Activated naive CD8-positive, alpha-beta T cell (primary cell): ENCODE measurements at regions not wholly inside any gene's neighbourhood (a gene's known extent, or its start where the extent isn't known, plus 50 kb on each side); places are given as distances from the start of the nearest gene placed in this dataset.

Source experiments
- H3K27ac Mint-ChIP-seq: one replicate; pipeline ENCODE4 v1.8.0; 2021; ENCODE audit warnings: mixed read lengths
- H3K27me3 Mint-ChIP-seq: one replicate; pipeline ENCODE4 v1.8.0; 2021; ENCODE audit warnings: mixed read lengths
- H3K36me3 Mint-ChIP-seq: one replicate; pipeline ENCODE4 v1.8.0; 2021; ENCODE audit warnings: mixed read lengths
- H3K4me1 Mint-ChIP-seq: one replicate; pipeline ENCODE4 v1.8.0; 2021; ENCODE audit warnings: low read depth, mixed read lengths
- H3K4me3 Mint-ChIP-seq: one replicate; pipeline ENCODE4 v1.8.0; 2021; ENCODE audit warnings: mild to moderate bottlenecking, mixed read lengths
- H3K9me3 Mint-ChIP-seq: one replicate; pipeline ENCODE4 v1.8.0; 2021; ENCODE audit warnings: low read depth, mixed read lengths

DNA sequence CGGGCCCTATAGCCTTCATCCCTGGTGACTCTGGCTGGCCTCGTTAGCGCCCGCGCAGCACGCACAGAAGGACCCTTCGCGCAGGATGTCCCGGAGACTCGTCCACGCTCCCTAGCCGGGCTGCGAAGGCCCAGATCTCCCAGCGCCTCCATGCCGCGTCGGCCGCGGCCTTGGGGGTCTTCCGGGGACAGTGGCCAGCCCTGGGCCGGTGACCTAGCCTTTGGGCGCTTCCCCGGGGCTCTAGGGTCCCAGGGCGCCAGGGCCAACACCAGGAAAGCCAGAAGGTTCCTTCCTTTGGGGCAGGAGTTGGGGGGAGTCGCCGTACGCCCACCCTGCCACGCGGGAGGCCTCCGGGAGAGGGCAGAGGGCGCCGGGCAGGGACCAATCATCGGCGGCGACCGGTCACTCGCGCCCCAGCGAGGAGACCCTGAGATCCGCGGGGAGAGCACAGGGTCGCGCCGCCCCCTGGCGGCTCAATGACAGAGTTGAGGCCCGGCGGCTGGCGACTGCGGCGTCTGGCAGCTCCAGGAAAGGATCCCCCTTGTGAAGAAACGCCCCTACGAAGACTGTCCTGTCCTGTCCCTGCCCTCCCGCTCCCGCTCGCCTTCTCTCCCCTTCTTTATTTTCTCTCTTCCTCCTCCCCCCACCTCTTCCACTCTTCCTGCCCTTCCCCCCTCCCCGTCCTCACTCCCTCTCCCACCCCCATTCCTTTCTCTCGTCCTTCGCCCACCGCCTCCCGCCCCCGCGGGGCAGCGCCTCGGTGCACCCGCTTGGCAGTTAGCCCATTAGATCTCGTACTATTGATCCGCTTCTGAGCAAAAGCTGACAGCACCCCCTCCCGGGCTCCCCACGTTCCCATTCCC is 62.3 kb upstream of the LBX1 start:
- Mint-ChIP-seq H3K27me3 (peaks cover 36% of the 10 kb centered on the region), H3K4me1 (peaks cover 7% of the 10 kb centered on the region), H3K27ac (no peak overlapping the region), H3K9me3 (no peaks in the 10 kb centered on the region), H3K36me3 (no peaks in the 10 kb centered on the region), H3K4me3 (peak overlapping the region; percentile 84)

DNA sequence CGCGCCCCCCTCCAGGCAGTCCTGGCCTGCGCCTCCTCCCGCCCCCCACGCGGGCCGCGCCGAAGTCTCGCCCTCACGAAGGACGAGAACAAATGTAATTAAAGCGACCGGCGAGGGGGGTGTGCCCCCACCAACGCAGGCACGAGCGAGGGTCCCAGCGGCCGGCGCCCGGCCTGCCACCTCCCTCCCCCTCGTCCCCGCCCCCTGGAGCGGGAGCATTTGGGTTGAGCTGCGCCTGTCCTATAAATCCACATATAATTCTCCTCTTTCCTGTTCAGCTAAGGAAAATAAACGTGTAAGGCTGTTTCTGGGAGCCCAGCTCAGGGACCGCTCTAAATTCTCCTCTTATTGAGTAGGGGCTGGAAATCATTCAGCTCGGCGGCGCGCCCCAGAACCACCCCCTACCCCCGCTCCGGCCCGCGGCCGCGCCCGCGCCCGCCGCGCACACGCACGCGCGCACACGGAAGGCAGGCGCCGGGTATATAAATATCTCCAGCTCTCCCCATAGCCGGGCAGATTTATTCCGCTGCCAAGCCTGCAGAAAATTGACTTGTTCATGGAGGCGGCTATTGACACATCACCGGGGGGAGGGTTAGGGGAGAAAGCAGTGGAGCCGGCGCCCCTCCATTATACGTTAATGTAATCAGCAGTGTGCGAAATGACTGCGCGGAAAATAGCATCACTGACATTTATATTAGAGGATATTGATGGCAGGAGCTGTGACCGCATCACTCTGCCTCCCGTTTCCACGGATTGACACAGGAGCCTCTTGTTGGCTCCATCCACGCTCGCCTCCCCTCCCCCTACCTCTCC is 61.6 kb upstream of the BTRC start:
- Mint-ChIP-seq H3K36me3 (no peaks in the 10 kb centered on the region), H3K4me1 (peaks cover 7% of the 10 kb centered on the region), H3K9me3 (no peaks in the 10 kb centered on the region), H3K27me3 (peaks cover 38% of the 10 kb centered on the region), H3K4me3 (peak overlapping the region; percentile 84), H3K27ac (no peak overlapping the region)

DNA sequence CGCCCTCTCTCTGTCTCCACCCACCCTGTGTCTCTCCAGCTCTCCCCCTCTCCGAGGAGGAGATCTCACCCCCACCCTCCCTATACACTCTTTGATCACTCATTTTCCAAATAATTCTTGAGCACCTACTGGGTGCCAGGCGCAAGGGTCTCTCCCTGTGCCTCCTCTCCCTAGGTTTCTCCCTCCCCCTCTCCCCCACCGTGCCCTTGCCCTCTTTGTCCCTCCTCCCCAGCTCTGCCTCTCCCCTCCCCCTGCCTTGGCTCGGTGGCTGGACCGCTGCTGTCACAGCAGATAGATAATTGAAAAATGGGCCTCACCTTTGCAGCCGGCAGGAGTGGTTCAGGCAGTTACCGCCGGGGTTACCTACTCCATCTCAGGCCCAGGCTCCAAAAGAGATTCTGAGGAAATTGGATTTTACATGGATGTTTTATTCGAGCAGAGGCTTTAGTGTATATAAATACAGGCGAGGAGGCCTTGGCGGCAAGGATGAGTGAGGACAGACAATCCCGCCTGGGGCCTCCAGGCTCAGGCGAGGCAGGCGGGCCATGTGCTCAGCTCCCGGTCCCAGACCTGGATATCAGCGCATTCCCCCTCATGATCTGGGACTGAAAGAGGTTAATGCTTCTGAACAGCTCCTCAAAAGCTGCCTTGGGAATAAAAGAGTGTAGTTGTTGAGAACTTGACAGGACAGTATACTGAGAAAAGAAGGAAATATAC is 60.8 kb upstream of the BTRC start:
- peak overlapping the region; percentile 77 for H3K4me3 Mint-ChIP-seq
- peaks cover 40% of the 10 kb centered on the region for H3K27me3 Mint-ChIP-seq
- H3K36me3 Mint-ChIP-seq, result no peaks in the 10 kb centered on the region
- no peak overlapping the region for H3K27ac Mint-ChIP-seq
- H3K9me3 Mint-ChIP-seq, result no peaks in the 10 kb centered on the region
- H3K4me1 Mint-ChIP-seq, result peaks cover 7% of the 10 kb centered on the region

DNA sequence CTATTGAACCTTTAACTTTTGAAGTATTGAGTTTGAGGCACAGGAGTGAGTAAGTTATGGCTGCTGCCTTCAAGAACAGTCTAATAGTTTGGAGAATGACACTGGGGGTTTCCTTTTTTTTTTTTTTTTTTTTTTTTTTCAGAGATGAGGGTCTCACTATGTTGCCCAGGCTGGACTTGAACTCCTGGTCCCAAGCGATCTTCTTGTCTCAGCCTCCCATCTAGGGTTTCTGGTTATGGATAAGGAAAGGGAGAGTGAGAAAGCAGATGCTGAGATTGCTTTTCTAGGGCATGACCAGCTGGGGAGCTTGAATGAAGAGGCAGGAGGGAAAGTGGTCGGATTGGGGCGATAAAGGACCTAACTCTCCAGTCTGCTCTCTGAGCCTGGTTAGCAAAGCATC is 59.9 kb upstream of the BTRC start:
- Mint-ChIP-seq H3K4me1 (peaks cover 7% of the 10 kb centered on the region), H3K36me3 (no peaks in the 10 kb centered on the region), H3K27ac (no peak overlapping the region), H3K27me3 (peaks cover 37% of the 10 kb centered on the region), H3K9me3 (no peaks in the 10 kb centered on the region), H3K4me3 (no peak overlapping the region)

DNA sequence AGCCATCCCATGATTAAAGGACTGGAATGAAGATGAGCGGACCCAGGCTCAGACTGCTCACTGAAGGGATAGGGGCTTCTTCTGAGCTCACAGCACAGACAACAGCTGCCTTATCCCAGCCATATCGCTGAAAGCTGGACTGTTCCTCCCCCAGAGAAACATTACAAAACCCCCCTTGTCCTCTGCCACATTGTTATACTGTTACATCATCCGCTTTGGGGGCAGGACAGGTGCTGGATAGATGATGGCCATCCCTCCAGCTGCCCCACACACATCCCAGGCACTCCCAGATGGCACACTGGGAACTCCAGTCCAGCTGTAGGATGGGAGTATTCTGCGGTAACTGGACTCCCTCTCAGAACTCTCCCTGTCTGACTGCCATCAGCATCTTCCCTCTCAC is 58.7 kb upstream of the BTRC start:
- no peaks in the 10 kb centered on the region for H3K36me3 Mint-ChIP-seq
- H3K27me3 Mint-ChIP-seq, result peaks cover 28% of the 10 kb centered on the region
- no peak overlapping the region for H3K4me3 Mint-ChIP-seq

DNA sequence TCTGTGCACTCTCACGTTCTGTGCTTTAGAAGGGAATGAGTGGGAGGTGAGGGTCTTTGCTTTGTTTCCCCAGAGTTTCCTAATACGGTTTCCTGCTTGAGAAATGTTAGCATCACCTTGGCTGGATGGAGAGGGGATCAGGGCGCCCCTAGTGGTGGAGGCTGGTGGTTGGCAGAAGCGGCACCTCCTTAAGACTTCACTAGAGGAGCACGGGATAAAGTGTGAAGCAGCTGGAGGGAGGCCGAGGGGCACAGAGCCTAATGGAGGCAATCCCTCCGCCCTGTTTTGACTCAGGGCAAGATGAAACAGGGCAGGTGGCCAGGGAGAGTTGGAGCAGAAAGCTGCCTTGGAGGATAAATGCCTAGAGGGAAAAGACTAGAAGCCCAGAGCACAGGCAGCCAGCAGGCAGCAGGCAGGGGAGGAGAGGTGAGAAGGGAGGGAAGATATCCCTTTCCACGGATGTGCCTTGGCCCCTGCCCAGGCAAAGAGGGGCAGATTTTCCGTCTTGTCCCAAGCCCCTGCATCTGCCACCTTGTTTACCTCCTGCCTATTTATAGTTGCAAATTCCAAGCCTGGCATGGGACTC is 56.0 kb upstream of the BTRC start:
- Mint-ChIP-seq H3K9me3 (no peaks in the 10 kb centered on the region), H3K36me3 (no peaks in the 10 kb centered on the region), H3K4me1 (no peaks in the 10 kb centered on the region), H3K27me3 (peaks cover 26% of the 10 kb centered on the region), H3K4me3 (no peak overlapping the region), H3K27ac (no peak overlapping the region)

More for the DNA sequence above, 58.7 kb upstream of the BTRC start:
- no peaks in the 10 kb centered on the region for H3K9me3 Mint-ChIP-seq
- peaks cover 7% of the 10 kb centered on the region for H3K4me1 Mint-ChIP-seq
- no peak overlapping the region for H3K27ac Mint-ChIP-seq

DNA sequence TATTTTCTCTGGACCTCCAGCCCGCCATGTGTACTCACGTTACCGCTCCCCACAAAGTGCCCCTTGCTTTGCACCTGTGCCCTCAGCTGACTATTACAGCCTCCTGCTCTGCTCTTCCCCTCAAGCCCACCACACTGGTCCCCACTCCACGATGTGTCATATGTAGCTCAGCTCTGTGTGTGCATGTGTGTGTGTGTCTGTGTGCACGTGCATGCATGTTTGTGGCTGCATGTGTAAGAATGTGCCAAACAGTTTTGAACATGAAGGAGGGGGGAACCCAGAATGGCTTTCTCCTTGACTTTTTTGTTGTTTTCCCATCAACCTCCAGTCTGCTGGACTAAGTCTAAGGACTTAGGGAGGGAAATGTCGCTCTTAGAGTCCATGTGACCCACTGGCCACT is 54.8 kb upstream of the BTRC start:
- H3K36me3 Mint-ChIP-seq, result no peaks in the 10 kb centered on the region
- H3K27ac Mint-ChIP-seq, result no peak overlapping the region
- no peaks in the 10 kb centered on the region for H3K9me3 Mint-ChIP-seq
- no peaks in the 10 kb centered on the region for H3K4me1 Mint-ChIP-seq
- peaks cover 24% of the 10 kb centered on the region for H3K27me3 Mint-ChIP-seq
- no peak overlapping the region for H3K4me3 Mint-ChIP-seq

DNA sequence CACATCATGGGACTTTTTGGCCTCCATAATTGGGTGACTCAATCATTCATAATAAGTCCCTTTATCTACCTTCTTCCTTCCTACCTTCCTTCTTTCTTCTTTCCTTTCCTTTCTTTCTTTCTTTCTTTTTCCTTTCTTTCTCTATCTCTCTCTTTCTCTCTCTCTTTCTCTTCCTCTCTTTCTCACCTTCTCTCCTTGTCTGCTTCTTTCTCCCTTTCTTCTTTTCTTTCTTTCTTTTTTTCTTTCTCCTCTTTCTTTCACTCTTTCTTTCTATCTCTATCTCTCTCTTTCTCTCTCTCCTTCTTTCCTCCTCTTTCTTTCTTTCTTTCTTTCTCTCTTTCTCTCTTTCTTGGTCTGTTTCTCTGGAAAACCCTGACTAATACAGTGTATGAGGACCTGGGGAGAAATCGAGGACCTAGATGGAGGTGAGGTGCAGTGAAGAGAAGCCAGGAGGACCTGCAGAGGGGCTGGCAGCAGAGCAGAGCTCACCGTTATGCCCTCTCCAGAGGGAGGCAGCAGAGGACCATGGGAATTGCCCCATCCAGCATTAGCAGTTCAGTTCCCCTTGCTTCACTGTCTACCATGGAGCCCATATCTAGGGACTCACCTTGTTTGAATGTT is 52.7 kb upstream of the BTRC start:
- Mint-ChIP-seq H3K27ac (no peak overlapping the region), H3K27me3 (peaks cover 20% of the 10 kb centered on the region), H3K4me3 (no peak overlapping the region), H3K9me3 (no peaks in the 10 kb centered on the region), H3K36me3 (no peaks in the 10 kb centered on the region), H3K4me1 (no peaks in the 10 kb centered on the region)

DNA sequence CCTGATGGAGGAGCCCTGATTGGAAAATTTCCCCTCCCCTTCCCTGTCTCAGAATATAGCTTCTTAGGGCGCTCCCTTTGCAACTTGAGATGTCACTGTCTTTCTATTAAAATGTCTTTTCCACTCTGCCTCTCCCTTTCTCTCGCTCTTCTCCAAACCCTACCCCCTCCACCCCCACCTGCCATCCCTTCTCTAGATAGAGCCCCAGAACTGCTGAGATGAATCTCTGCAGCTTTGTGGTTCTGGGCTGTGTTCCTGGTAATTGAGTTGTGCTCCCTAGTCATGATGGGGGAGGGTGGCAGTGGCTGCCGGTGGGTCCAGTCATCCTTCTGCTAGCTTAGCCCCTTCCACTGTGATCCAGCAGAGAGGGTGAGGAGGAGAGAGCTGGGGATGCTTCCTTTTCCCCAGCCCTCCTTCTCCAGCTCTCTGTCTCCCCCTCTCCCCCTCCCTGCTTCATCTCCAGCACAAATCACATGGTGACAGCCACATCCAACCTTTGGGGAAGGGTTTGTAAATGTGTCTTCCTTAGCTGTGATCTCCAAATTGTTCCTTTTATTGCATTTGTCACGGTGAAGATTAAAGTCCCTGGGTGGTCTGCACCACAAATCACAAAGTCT is 50.8 kb upstream of the BTRC start:
- no peaks in the 10 kb centered on the region for H3K9me3 Mint-ChIP-seq
- H3K4me1 Mint-ChIP-seq, result no peaks in the 10 kb centered on the region
- no peaks in the 10 kb centered on the region for H3K36me3 Mint-ChIP-seq
- H3K27me3 Mint-ChIP-seq, result peaks cover 20% of the 10 kb centered on the region
- H3K27ac Mint-ChIP-seq, result no peak overlapping the region
- no peak overlapping the region for H3K4me3 Mint-ChIP-seq
